Activated T-cell treated with anti-CD3 and anti-CD28 coated beads, Interleukin-2, amount 50 U/mL, for 4 hours (primary cell): ENCODE measurements at regions not wholly inside any gene's neighbourhood (a gene's known extent, or its start where the extent isn't known, plus 50 kb on each side); places are given as distances from the start of the nearest gene placed in this dataset.

Experiments
- ATAC-seq, 2 donors: fragments of 200-7000 bp; cut with Tn5 transposase; one replicate each; pipeline ENCODE4 v1.10.0; 2021
- DNase-seq: peaks from one replicate; pipeline ENCODE4 v3.0.0-alpha.2; 2020
- H3K27me3 Mint-ChIP-seq: one replicate; pipeline ENCODE4 v1.8.0; 2021; ENCODE audit warnings: low read depth, mixed read lengths
- H3K36me3 Mint-ChIP-seq: one replicate; pipeline ENCODE4 v1.8.0; 2022; ENCODE audit warnings: mixed read lengths; ENCODE audit not compliant: insufficient read depth
- H3K4me1 Mint-ChIP-seq: one replicate; pipeline ENCODE4 v1.8.0; 2021; ENCODE audit warnings: low read depth, mixed read lengths
- H3K4me3 Mint-ChIP-seq: one replicate; pipeline ENCODE4 v1.8.0; 2021; ENCODE audit warnings: mild to moderate bottlenecking, moderate library complexity, mixed read lengths
- H3K9me3 Mint-ChIP-seq: one replicate; pipeline ENCODE4 v1.8.0; 2021; ENCODE audit warnings: mixed read lengths

- DNase-seq = no peak
- H3K36me3 Mint-ChIP-seq = no peaks in the 10 kb centered on the region
- no peaks in the 10 kb centered on the region for H3K27me3 Mint-ChIP-seq
- H3K4me1 Mint-ChIP-seq = no peaks in the 10 kb centered on the region
- H3K9me3 Mint-ChIP-seq = no peaks in the 10 kb centered on the region
- ATAC-seq = no peak
- H3K4me3 Mint-ChIP-seq = no peak overlapping the region
Observed at GRCh38 chr16:65961476-65962143, 404.9 kb upstream of the CDH5 start.

DNA sequence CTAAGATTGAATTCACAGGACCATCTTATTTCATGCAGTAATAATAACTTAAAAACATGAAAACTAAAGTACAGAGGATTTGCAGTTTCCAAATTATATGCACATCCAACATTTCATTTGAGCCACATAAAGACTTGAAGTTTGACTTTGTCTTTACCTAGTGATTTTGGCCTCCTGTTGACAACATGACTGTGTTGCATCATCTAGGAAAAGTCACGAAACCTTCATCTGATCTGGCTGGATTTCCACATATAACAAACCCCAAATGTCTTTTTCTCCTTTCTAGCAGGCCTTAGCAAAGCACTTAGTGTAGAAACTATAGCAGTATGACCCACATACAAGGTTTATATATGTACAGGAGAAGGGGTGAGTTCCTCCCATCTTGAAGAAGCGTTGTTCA lies 406.5 kb upstream of the CDH5 start:
- no peaks in the 10 kb centered on the region for H3K27me3 Mint-ChIP-seq
- H3K4me1 Mint-ChIP-seq = no peaks in the 10 kb centered on the region
- H3K4me3 Mint-ChIP-seq = no peak overlapping the region
- DNase-seq = no peak
- no peak for ATAC-seq
- no peaks in the 10 kb centered on the region for H3K36me3 Mint-ChIP-seq
- H3K9me3 Mint-ChIP-seq = no peaks in the 10 kb centered on the region

DNA sequence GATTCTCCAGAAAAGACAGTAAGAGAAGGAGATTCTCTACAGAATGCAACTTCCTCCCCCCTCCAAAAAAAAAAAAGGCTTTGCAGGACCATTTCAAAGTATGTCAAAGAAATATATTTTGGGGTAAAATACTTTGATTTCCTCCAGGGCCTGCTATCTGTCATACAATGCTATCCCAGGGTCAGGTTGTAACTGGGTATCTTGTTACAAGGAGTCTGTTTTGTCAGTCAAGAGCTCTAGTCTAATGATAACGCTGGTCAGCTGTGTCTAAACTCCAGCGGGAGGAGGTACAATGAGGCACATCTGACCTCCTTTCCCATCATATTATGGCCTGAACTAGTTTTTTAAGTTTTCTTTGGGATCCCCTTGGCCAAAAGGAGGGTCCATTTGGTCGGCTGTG lies 408.4 kb upstream of the CDH5 start:
- Mint-ChIP-seq H3K27me3 (no peaks in the 10 kb centered on the region), H3K4me1 (no peaks in the 10 kb centered on the region), H3K9me3 (no peaks in the 10 kb centered on the region), H3K36me3 (no peaks in the 10 kb centered on the region), H3K4me3 (no peak overlapping the region)
- no peak for DNase-seq
- no peak for ATAC-seq

GRCh38 chr16:65956100-65956499 lies 410.4 kb upstream of the CDH5 start:
- Mint-ChIP-seq H3K4me3 (no peak overlapping the region), H3K4me1 (no peaks in the 10 kb centered on the region), H3K9me3 (no peaks in the 10 kb centered on the region), H3K27me3 (no peaks in the 10 kb centered on the region), H3K36me3 (no peaks in the 10 kb centered on the region)
- ATAC-seq (no peak), DNase-seq (no peak)

DNA sequence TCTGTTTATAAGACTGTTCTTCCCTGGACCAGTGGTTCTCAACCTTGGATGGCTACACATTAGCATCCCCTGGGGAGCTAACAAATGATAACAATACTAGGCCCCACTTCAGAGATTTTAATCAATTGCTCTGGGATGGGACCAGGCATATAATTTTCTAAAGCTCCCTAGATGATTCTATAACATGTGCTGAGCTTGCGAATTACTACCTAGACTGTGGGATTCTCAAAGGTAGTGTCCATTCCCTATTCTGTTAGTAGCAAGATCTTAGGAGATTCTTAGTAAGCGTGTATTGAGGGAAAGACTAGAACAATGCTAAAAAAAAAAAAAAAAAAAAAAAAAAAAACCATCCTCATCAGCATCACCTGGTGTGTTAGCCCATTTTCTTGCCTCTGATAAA lies 412.0 kb upstream of the CDH5 start:
- ATAC-seq (no peak), DNase-seq (no peak)
- H3K36me3 Mint-ChIP-seq = no peaks in the 10 kb centered on the region
- H3K4me1 Mint-ChIP-seq = no peaks in the 10 kb centered on the region
- H3K4me3 Mint-ChIP-seq = no peak overlapping the region
- no peaks in the 10 kb centered on the region for H3K27me3 Mint-ChIP-seq
- H3K9me3 Mint-ChIP-seq = no peaks in the 10 kb centered on the region

- Mint-ChIP-seq H3K27me3 (no peaks in the 10 kb centered on the region), H3K4me3 (no peak overlapping the region), H3K4me1 (no peaks in the 10 kb centered on the region), H3K9me3 (no peaks in the 10 kb centered on the region), H3K36me3 (no peaks in the 10 kb centered on the region)
- DNase-seq (no peak), ATAC-seq (no peak)
Observed at GRCh38 chr16:65950211-65950610, 416.3 kb upstream of the CDH5 start.

GRCh38 chr16:65948361-65948760 lies 418.1 kb upstream of the CDH5 start:
- ATAC-seq = no peak
- H3K4me1 Mint-ChIP-seq = no peaks in the 10 kb centered on the region
- no peaks in the 10 kb centered on the region for H3K36me3 Mint-ChIP-seq
- H3K27me3 Mint-ChIP-seq = no peaks in the 10 kb centered on the region
- no peaks in the 10 kb centered on the region for H3K9me3 Mint-ChIP-seq
- H3K4me3 Mint-ChIP-seq = no peak overlapping the region
- DNase-seq = no peak

DNA sequence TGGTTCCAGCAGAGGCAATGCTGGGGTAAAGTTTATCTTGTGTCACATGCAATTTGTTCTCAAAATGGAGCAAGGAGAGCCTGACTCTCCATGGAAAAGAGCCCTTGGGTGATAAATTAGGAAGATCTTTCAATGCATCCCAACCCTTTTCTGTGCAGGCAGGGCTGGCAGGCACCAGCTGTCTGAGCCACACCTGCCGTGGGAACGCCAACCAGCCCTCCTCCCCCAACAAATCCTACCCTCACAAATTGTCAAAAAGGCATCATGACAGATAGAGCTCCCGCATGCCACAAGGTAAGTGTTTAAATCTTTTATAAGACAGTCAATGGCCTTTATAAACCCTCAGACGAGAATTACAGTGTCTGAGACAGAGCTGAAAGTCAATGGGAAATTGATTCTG lies 418.5 kb upstream of the CDH5 start:
- no peaks in the 10 kb centered on the region for H3K9me3 Mint-ChIP-seq
- H3K4me3 Mint-ChIP-seq = no peak overlapping the region
- no peaks in the 10 kb centered on the region for H3K4me1 Mint-ChIP-seq
- DNase-seq = no peak
- no peaks in the 10 kb centered on the region for H3K36me3 Mint-ChIP-seq
- no peak for ATAC-seq
- no peaks in the 10 kb centered on the region for H3K27me3 Mint-ChIP-seq

DNA sequence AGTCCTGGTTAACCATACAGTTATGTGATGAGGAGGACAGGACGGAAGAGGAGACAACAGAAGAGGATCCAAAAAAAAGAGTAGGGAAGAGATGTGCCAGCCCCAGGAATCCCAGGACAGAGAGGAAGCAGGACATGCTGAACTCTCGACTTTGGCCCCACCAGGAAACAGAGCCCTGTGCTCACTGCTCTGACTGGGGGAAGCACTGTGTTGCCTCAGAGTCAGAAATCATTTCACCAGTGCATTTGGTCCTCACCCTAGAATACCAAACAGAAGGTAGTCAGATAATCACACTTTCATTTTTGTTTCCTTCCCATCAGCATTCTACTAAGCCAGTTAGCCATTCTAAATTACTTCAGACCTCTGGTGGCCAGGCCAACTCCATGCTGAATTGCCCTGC lies 421.0 kb upstream of the CDH5 start:
- Mint-ChIP-seq H3K9me3 (no peaks in the 10 kb centered on the region), H3K27me3 (no peaks in the 10 kb centered on the region), H3K4me1 (no peaks in the 10 kb centered on the region)

DNA sequence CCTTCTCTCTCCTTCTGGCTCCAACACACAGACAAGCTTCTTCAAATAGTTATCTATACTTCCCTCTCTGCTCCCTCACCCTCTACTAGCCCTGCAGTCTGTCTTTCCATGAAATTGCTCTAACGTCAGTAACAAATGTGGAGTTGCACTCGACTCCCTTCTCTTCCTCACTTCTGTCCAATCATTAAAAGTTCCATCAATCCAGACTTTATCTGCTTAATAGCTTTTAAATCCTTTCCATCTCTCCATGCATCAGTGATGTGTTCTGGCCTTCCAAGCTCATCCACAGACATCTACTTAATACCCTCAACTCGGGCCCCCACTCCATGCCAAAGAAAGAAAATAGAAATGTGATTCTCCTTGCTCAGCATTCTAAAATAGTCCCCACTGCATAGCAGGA lies 422.1 kb upstream of the CDH5 start:
- no peaks in the 10 kb centered on the region for H3K27me3 Mint-ChIP-seq
- H3K4me3 Mint-ChIP-seq = no peak overlapping the region
- no peaks in the 10 kb centered on the region for H3K36me3 Mint-ChIP-seq
- H3K4me1 Mint-ChIP-seq = no peaks in the 10 kb centered on the region
- DNase-seq (no peak), ATAC-seq (no peak)
- no peaks in the 10 kb centered on the region for H3K9me3 Mint-ChIP-seq

More for the DNA sequence above, 421.0 kb upstream of the CDH5 start:
- H3K4me3 Mint-ChIP-seq = no peak overlapping the region
- no peak for ATAC-seq
- DNase-seq = no peak
- no peaks in the 10 kb centered on the region for H3K36me3 Mint-ChIP-seq

DNA sequence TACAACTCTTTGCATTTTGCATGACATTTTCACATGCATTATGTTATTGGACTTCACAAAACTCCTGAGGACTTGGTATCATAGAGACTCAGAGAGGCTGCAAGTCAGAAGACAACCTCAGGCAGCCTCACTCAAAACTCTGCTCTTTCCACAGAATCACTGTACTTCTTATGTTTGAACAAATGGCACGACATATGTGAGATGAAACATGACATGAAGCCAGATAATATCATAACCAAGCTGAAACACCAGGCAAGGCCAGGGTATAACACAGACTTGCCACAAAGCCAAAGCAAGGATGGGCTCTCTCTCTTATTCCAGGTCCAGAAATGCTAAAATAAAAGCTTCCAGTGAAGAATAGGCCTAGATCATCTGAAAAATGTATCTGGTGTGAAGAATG lies 425.8 kb upstream of the CDH5 start:
- Mint-ChIP-seq H3K27me3 (no peaks in the 10 kb centered on the region), H3K9me3 (peaks cover 1% of the 10 kb centered on the region), H3K4me1 (no peaks in the 10 kb centered on the region), H3K4me3 (no peak overlapping the region), H3K36me3 (no peaks in the 10 kb centered on the region)
- ATAC-seq (no peak), DNase-seq (no peak)

GRCh38 chr16:65938083-65938482 lies 428.4 kb upstream of the CDH5 start:
- Mint-ChIP-seq H3K9me3 (peaks cover 3% of the 10 kb centered on the region), H3K27me3 (no peaks in the 10 kb centered on the region), H3K36me3 (no peaks in the 10 kb centered on the region), H3K4me1 (no peaks in the 10 kb centered on the region), H3K4me3 (no peak overlapping the region)
- no peak for ATAC-seq
- no peak for DNase-seq

DNA sequence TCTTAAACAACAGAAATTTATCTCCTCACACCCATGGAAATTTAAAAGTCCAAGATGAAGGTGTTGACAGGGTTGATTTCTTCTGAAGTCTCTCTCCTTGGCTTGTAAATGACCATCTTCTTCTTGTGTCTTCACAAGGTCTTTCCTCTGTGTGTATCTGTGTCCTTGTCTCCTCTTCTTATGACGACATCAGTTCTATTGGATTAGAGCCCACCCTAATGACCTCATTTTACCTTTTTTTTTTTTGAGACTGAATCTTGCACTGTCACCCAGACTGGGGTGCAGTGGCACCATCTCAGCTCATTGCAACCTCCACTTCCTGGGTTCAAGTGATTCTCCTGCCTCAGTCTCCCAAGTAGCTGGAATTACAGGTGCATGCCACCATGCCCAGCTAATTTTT lies 429.0 kb upstream of the CDH5 start:
- ATAC-seq = no peak
- H3K4me3 Mint-ChIP-seq = no peak overlapping the region

GRCh38 chr16:65936096-65936495 lies 430.4 kb upstream of the CDH5 start:
- Mint-ChIP-seq H3K9me3 (peaks cover 3% of the 10 kb centered on the region), H3K27me3 (no peaks in the 10 kb centered on the region), H3K36me3 (no peaks in the 10 kb centered on the region), H3K4me3 (no peak overlapping the region), H3K4me1 (no peaks in the 10 kb centered on the region)
- ATAC-seq (no peak), DNase-seq (no peak)

More for the DNA sequence above, 429.0 kb upstream of the CDH5 start:
- Mint-ChIP-seq H3K9me3 (peaks cover 3% of the 10 kb centered on the region), H3K36me3 (no peaks in the 10 kb centered on the region), H3K27me3 (no peaks in the 10 kb centered on the region), H3K4me1 (no peaks in the 10 kb centered on the region)
- DNase-seq = no peak

GRCh38 chr16:65934443-65934842 lies 432.0 kb upstream of the CDH5 start:
- no peaks in the 10 kb centered on the region for H3K4me1 Mint-ChIP-seq
- no peaks in the 10 kb centered on the region for H3K36me3 Mint-ChIP-seq
- ATAC-seq = no peak
- no peak overlapping the region for H3K4me3 Mint-ChIP-seq
- no peak for DNase-seq
- H3K9me3 Mint-ChIP-seq = peaks cover 3% of the 10 kb centered on the region
- no peaks in the 10 kb centered on the region for H3K27me3 Mint-ChIP-seq

- Mint-ChIP-seq H3K4me1 (no peaks in the 10 kb centered on the region), H3K9me3 (peaks cover 3% of the 10 kb centered on the region), H3K27me3 (no peaks in the 10 kb centered on the region), H3K36me3 (no peaks in the 10 kb centered on the region), H3K4me3 (no peak overlapping the region)
- DNase-seq (no peak), ATAC-seq (no peak)
Observed at GRCh38 chr16:65933703-65934102, 432.8 kb upstream of the CDH5 start.
